Gastrocnemius medialis (tissue), 4 donors: ENCODE measurements at regions not wholly inside any gene's neighbourhood (a gene's known extent, or its start where the extent isn't known, plus 50 kb on each side); places are given as distances from the start of the nearest gene placed in this dataset.

ENCODE experiments used
- POLR2A ChIP-seq, 2 donors: fragments of 450-650 bp; IDR thresholded peaks; one replicate each; pipeline ENCODE4 v1.6.1; 2017; ENCODE audit warnings: antibody characterized with exemption in 2 of 2, mild to moderate bottlenecking in 2 of 2, moderate library complexity in 2 of 2
- TF ChIP-seq, protein P1 (sequence below), 5 experiments: fragments of 450-650 bp in 3 of 5; fragments of 200-600 bp in 2 of 5; sonication (generic) in 2 of 5; IDR thresholded peaks in 4 of 5; conservative IDR thresholded peaks in 1 of 5; 1 replicate in 4 of 5; 2 replicates in 1 of 5; pipeline ENCODE4 v1.5.1; 2016 to 2019; ENCODE audit warnings: antibody characterized with exemption in 5 of 5, mild to moderate bottlenecking in 3 of 5, moderate library complexity in 3 of 5

GRCh38 chr9:87152256-87152655 lies 204.9 kb upstream of the GAS1 start:
- no peak for TF ChIP-seq POLR2A (IDR thresholded peaks at IDR 0.05)
- TF ChIP-seq, protein P1, sequence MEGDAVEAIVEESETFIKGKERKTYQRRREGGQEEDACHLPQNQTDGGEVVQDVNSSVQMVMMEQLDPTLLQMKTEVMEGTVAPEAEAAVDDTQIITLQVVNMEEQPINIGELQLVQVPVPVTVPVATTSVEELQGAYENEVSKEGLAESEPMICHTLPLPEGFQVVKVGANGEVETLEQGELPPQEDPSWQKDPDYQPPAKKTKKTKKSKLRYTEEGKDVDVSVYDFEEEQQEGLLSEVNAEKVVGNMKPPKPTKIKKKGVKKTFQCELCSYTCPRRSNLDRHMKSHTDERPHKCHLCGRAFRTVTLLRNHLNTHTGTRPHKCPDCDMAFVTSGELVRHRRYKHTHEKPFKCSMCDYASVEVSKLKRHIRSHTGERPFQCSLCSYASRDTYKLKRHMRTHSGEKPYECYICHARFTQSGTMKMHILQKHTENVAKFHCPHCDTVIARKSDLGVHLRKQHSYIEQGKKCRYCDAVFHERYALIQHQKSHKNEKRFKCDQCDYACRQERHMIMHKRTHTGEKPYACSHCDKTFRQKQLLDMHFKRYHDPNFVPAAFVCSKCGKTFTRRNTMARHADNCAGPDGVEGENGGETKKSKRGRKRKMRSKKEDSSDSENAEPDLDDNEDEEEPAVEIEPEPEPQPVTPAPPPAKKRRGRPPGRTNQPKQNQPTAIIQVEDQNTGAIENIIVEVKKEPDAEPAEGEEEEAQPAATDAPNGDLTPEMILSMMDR (IDR thresholded peaks at IDR 0.05 in 4 of 5, conservative IDR thresholded peaks at IDR 0.05 in 1 of 5): no peak
